LoVo (cell line): ENCODE measurements at regions not wholly inside any gene's neighbourhood (a gene's known extent, or its start where the extent isn't known, plus 50 kb on each side); places are given as distances from the start of the nearest gene placed in this dataset.
A peak's percentile ranks its signal among the peaks of the same experiment; 100 is the strongest.
"Not testable (repeated sequence)": the region's sequence is repeated elsewhere in the genome, so short reads cannot be mapped to it uniquely, and the experiment has no call there.

ENCODE experiments used
- DNase-seq: peaks from one replicate; pipeline ENCODE4 v3.0.0-alpha.2; 2016; ENCODE audit warnings: low spot score

GRCh38 chr5:75002271-75002670 is 50.1 kb downstream of the GCNT4 start:
- no peak for DNase-seq

GRCh38 chr5:74995926-74996325 is 56.4 kb downstream of the GCNT4 start:
- DNase-seq, result no peak

GRCh38 chr5:74994826-74995225 is 57.5 kb downstream of the GCNT4 start:
- DNase-seq, result no peak

GRCh38 chr5:74993743-74994142 is 58.6 kb downstream of the GCNT4 start:
- no peak for DNase-seq

- DNase-seq, result no peak
These were observed 59.6 kb downstream of the GCNT4 start for GRCh38 chr5:74992791-74993190.

- DNase-seq, result no peak
These were observed 60.8 kb downstream of the GCNT4 start for GRCh38 chr5:74991522-74991921.

GRCh38 chr5:74990194-74990593 is 62.2 kb downstream of the GCNT4 start:
- no peak for DNase-seq

GRCh38 chr5:74988273-74988983 is 63.9 kb downstream of the GCNT4 start:
- DNase-seq, result no peak

- DNase-seq, result no peak
These were observed 74.0 kb downstream of the GCNT4 start for GRCh38 chr5:74978345-74978744.

- DNase-seq, result no peak
These were observed 74.9 kb downstream of the GCNT4 start for GRCh38 chr5:74977471-74977870.

GRCh38 chr5:74976651-74977050 is 75.7 kb downstream of the GCNT4 start:
- no peak for DNase-seq

GRCh38 chr5:74975582-74975981 is 76.8 kb downstream of the GCNT4 start:
- no peak for DNase-seq

GRCh38 chr5:74974451-74975091 is 77.8 kb downstream of the GCNT4 start:
- no peak for DNase-seq

GRCh38 chr5:74973694-74974093 is 78.7 kb downstream of the GCNT4 start:
- no peak for DNase-seq

- no peak for DNase-seq
These were observed 80.4 kb downstream of the GCNT4 start for GRCh38 chr5:74971947-74972460.

GRCh38 chr5:74970891-74971290 is 81.5 kb downstream of the GCNT4 start:
- not testable (repeated sequence) for DNase-seq

- DNase-seq, result no peak
These were observed 82.6 kb downstream of the GCNT4 start for GRCh38 chr5:74969726-74970125.

- peak; percentile 24 for DNase-seq
These were observed 86.0 kb downstream of the GCNT4 start for GRCh38 chr5:74966141-74967026.

GRCh38 chr5:74963407-74963806 is 89.0 kb downstream of the GCNT4 start:
- no peak for DNase-seq

GRCh38 chr5:74957906-74958305 is 91.7 kb upstream of the FAM169A start:
- DNase-seq, result no peak

GRCh38 chr5:74957029-74957784 is 91.0 kb upstream of the FAM169A start:
- no peak for DNase-seq

- no peak for DNase-seq
These were observed 90.1 kb upstream of the FAM169A start for GRCh38 chr5:74956278-74956677.
